Fibroblast of skin of scalp (primary cell): ENCODE measurements at regions not wholly inside any gene's neighbourhood (a gene's known extent, or its start where the extent isn't known, plus 50 kb on each side); places are given as distances from the start of the nearest gene placed in this dataset.
A peak's percentile ranks its signal among the peaks of the same experiment; 100 is the strongest.
"Not testable (repeated sequence)": the region's sequence is repeated elsewhere in the genome, so short reads cannot be mapped to it uniquely, and the experiment has no call there.

Experiments
- DNase-seq: peaks from one replicate; pipeline ENCODE4 v3.0.0-alpha.2; 2013

DNA sequence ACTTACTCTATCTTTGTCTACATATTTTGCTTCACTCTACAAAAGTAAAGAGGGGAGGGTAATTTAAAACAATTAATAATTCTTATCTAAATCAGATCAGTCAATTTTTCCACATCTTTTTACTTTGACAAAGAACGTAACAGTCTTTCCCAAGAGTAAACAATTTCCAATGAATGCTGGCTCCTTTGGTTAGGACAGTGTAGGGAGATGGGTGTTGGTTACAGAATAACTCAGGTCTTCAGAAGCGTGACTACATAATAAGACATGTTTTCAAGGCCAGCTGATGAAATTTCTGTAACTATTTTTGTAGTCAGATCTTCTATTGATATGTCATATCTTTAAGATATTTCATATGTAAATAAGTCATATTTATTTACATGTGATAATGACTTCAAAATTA lies 183.0 kb upstream of the CAND1 start:
- no peak for DNase-seq

DNA sequence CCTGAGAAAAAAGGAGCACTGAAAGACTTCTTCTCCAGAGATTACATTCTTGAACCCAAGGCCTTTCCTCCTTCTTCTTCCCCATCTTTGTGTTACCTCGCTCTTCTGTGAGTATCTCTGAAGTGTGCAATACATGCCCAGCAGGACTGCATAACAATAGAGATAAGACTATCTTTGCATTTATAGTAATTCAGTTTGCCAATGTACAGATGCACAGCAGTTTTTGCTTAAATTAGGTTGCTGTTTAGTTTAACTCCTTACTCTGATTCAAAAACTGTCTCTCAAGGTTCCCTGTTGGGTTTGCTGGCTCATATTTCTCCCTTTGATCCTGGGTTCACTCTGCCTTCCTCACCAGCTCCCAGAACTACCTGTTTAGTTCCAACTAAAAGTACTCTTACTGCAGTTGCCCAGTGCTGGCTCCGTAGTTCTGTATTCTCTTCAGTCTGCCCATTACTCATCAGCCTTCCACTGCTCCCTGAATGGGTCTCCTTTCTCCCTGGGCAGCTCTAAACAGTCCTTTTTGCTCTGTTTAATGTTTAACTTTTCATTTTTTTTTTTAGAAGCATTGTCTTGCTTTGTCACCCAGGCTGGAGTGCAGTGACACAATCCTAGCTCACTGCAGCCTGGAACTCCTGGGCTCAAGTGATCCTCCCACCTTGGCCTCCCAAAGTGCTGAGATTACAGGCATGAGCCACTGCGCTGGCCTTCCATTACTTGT lies 180.6 kb upstream of the CAND1 start:
- no peak for DNase-seq

DNA sequence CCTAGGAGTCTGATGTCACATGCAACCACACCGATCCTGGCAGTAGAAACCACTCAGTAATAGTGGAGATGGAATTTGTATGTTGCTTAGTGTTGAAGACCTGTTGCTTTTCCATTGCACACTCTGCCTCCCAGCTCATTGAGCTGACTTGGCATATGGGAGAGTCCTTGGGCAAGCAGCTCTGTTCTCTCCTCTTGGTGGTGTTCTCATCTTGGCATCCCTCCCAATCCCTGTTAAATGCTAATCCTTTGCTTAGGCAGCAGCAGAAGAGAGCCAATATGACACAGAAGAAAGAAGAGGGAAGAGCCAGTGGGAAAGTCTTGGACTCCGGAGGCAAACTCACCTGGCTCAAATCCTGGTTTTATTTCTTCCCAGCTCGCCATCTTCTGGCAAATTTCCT lies 178.0 kb upstream of the CAND1 start:
- no peak for DNase-seq

DNA sequence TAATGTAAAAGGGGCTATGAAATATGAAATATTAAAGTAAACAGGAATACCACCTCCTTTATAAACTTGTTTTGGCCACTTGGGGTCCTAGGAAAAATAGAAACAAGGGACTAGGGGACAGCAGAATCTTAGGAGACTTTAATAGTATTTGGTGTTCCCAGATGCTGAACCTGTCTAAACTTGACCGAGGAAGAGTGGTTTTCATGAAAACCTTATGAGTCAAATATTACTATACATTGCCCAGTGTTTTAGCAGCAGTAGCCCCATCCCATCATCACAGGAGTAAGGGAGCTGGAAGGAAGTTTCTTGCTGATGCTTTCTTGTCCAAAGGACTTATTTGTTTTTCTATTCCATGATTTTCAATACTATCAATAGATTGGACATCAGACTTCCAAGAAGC lies 177.5 kb upstream of the CAND1 start:
- DNase-seq, result no peak

DNA sequence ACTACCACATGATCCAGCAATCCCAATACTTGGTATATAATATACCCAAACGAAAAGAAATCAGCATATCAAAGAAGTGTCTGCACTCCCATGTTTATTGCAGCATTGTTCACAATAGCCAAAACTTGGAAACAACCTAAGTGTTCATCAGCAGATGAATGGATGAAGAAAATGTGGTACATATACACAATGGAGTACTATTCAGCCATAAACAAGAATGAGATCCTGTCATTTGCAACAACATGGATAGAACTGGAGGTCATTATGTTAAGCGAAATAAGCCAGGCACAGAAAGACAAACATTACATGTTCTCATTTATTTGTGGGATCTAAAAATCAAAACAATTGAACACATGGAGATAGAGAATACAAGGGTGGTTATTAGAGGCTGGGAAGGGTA lies 176.2 kb upstream of the CAND1 start:
- DNase-seq, result not testable (repeated sequence)

DNA sequence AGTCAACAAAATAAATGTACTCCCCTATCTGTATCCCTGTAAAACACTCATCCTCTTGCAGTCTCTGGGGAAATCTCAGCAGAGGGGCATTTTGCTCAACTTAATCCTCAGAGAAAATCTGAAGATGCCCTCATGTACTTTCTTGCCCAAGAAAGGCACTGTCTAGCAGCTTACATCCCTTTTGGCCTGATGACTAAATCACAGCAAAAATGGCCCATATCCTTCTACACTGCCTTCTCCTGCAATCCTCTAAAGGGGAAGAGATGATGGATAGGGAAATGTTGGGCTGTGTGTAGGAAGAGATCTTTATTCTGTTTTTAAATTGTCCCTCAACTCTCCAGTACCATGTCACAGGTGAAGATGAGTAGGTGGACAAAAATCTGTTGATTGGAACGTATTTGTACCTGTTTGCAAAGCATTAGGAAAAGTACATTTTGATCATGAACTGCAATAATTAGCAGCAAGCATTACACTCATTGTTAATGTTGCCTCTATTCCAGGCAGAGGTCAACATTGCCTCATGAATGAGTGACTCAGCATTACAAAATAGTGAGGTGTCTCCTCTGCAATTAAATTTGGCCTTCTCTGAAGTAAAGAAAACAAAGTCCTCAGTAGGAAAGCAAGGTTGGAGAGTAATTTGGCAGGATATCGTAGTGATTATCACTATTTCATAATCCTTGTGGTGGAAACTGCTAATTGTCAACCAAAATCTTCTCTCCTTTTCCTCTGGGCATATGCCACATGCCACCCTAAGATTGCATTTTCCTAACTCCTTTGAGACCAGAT lies 172.4 kb upstream of the CAND1 start:
- peak; percentile 11 for DNase-seq

DNA sequence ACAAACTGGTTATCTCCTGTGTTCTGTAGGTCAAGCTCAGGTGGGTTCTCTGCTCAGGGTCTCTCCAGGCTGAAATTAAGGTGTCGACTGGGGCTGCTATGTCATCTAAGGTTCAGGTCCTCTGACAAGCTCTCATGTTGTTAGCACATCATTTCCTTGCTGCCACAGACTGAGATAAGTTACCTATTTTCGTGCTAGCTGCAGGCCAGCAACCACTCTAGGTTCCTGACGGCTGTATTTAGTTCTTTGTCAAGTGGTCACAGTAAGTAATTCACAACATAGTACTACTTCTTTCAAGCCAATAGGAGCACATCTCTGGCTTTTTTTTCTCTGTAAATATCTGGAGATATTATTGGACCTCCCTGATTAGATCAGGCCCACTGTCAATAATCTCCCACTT lies 169.3 kb upstream of the CAND1 start:
- DNase-seq, result no peak

DNA sequence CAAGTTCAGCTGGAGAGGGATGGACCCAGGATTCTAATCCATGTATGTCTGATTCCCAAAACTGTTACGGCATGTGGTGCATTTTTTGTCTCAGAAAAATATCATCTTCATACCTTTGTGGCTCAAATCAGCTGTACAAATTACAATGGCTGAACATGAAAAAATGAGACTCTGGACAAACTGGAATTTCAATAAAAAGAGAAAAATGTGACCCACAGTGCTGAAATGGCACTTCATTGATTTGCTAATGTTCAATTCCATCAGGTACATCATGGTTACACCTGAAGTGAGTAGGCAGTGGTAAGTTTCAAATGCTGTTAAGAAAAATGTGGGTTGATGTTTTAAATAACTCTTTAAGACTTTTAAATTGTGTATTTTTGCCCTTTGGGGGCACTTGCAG lies 165.6 kb upstream of the CAND1 start:
- no peak for DNase-seq

DNA sequence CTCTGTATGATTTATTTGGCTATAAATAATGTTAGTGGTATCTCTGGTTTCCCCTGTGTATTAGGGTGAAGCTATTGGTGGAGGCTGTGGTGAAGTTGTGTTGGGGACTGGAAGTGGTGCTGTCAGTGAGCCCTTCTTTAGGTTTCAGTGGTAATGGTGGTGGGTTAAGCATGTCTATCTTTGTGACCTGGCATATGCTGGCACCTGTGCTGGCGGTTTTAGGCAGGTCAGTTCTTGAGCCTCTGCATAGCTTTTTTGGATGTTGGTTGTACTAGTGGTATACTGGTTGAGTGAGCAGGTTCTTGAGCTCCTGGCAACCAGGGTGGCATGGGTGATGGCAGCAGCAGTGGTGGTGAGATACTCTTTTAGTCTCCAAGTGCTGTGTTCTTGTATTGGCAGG lies 161.9 kb upstream of the CAND1 start:
- no peak for DNase-seq

DNA sequence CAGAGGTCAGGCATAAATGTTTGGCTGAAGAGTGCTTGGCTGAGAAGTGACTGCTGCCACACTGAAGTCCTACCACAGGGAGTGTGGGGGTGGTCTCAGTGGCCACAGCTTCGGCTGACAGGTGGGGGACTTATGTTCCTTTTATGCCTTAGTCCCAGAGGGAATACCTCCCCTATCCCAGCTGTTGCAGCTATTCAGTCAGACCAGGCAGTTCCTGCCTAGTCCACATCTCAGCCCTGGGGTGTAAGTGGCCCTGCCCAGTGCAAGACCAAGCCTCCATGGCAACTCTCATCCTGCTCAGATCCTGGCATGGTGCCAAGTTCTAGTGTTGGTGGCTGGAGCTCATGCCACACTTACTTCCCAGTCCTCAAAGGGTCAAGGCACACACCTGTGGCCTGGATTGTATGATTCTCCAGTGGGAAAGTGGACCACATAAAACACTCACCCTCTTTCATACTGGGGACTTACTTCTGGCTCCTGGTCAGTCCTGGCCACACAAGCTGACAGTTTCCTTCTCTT lies 161.3 kb upstream of the CAND1 start:
- DNase-seq, result no peak

DNA sequence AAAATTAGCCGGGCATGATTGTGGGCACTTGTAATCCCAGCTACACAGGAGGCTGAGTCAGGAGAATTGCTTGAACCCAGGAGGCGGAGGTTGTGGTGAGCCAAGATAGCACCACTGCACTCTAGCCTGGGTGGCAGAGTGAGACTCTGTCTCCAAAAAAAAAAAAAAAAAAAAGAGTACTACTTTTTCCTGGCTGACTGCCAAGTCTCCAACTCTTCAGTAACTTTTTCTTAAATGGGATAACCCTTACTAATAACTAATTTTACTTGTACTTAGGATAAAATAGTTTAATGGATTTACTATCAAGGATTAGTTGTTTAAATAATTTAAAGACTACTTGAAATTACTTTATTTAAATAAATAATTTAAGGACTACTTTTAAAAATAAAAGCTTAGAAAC lies 158.8 kb upstream of the CAND1 start:
- DNase-seq, result not testable (repeated sequence)

DNA sequence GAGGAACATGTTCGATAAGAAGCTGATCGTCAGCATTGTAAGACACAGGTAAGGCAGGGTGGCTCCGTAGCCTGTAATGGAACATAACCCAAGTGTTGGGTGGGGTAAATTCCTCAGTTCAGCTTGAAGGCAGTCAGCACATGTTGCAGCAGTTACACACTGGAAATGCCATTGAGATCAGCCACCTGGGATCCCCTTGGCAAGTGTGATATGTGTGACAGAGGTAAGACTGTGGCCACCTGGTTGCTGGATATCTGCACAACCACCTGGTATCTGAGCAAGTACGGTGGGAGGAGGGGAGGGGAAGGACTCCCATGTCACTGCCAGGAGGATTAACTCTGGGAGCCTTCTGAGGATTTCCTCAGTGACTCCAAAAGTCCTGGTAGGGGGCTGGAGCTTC lies 158.0 kb upstream of the CAND1 start:
- no peak for DNase-seq

DNA sequence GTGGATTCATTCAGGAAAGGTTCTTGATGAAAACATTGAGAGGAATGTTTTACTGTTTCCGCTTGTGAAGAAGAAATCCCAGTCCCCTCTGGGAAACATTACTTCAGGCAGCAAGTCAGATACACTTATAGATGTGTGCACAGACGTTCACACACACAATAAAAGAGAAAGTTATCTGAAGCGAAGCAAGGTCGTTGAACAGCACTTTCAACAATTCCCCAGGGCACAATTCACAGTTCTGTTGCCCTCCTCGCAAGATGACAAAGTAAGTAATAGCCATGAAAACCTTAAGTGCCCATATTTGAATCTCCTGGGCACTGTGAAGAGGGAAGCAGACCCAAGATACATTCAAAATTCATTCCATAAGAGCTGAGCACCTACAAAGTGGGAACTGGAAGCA lies 156.6 kb upstream of the CAND1 start:
- DNase-seq, result no peak

DNA sequence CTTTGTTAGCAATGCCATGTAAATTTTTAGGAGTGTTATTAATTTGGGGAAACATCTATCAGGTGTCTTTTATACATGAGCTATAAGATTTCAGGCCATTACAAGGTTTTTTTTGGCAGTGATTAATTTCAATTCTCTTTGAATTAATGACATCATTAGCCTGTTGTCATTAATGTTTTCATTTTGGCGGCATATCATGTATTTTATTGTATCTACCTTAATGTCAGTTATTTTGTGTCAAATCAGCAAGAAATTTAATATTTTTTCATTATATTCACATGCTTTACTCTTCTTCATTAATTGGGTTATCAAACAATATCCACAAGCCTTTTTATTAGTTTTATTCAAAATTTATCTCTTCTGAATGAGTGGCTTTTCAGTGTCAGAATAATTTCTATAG lies 153.0 kb upstream of the CAND1 start:
- DNase-seq, result no peak

DNA sequence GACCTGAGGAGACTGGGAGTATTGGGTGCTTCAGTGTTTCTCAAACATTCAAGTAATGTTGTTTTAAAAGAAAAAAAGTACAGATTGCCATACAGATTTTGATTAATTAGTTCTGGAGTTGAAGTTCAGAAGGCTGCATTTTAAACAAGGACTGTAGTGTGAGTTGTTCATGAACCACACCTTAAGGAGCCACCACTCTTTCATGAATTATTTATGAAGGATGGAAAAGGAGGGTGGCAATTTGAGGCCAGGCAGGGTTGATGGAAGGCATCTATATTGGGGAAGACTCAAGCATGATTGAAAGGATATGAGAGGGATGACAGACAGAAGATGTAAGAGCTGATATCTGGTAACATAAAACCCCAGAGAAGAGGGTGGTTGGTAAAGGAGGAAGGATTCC lies 146.6 kb upstream of the CAND1 start:
- DNase-seq, result no peak

DNA sequence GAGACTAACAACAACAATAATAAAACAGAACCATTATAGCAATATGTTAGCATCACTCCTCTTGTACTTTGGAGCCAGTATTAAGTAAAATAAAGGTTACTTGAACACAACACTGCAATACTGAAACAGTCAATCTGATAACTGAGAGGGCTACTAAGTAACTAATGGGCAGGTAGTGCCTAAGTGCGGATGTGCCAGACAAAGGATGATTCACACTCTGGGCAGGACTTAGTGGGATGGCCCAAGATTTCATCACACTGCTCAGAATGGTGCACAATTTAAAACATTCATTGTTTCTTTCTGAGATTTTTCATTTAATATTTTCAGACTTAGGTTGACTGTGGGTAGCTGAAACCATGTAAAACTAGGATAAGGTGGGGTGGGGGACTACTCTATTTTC lies 131.9 kb upstream of the CAND1 start:
- no peak for DNase-seq

DNA sequence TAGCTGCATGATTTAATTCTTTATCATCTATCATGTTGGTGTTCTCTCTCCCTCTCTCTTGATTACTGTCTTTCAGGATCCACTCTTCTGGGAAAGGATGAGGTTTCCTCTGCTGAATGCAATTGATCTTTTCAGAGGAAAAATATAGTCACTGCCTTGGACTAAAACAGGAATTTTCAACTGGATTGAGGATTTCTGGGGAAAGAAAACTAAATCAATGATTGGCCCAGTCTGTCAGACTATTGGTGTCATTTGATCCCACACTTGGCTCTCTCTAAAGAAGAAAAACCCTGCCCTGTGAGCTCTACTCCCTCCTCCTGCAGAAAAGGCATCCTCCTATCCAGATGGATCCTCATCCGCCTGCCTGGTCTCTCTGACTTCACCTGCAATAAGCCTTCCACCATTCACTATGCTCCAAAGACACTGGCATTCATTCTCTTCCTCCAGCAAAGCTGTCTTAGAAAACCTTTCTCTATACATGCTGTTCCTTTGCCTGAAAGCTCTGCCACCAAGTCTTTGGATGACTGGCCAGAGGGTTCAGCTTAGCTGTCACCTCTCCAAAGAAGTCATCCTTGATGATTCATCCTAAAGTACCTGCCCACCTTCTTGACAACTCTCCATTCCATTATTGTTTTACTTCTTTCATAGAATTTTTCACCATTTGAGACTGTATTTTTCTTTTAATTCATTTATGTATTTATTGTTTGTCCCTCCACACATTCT lies 127.7 kb upstream of the CAND1 start:
- no peak for DNase-seq

DNA sequence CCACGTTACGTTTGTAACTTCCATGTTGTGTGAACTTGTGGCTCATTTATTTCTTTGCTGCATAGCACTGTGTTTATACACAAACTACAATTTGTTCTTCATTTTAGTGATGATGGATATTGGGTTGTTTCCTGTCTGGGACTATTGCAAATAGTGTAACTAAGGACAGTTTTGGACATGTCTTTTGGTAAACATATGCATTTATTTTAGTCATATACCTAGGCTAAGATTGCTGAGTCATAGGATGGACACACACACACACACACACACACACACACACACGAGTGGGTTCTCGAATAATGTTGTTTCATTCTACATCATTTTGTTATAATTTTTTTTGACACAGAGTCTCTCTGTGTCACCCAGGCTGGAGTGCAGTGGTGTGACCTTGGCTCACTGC lies 123.5 kb upstream of the CAND1 start:
- no peak for DNase-seq

DNA sequence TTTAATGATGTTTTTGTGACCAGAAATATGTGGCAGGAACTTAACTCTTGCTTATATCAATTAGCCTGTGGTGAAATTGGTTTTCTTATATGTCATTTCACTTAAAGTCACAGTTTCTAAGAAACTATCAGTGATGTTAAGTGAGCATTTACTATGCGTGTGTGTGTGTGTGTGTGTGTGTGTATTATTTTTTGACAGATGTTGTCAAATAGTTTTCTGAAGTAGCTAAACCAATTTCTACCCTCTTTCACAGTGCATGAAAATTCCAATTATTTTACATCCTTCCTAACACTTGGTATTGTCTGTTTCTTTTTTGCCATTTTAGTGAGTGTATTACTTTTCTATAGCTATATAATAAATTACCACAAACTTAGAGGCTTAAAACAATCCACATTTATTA lies 122.1 kb upstream of the CAND1 start:
- DNase-seq, result no peak

DNA sequence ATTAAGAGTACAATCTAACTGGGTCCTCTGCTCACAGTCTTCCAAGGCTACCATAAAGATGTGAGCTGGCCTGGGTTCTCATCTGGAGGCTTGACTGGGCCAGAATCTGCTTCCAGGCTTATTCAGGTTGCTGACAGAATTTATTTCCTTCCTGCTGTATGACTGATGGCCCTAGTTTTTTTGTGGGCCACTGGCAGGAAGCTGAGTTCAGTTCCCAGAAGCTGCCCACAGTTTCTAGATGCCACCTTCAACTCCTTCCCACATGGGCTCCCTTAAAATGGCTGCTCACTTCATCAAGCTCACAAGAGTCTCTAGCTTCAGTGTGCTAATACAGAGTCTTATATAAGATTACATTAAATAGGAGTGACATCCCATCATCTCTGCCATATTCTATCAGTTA lies 121.7 kb upstream of the CAND1 start:
- no peak for DNase-seq

DNA sequence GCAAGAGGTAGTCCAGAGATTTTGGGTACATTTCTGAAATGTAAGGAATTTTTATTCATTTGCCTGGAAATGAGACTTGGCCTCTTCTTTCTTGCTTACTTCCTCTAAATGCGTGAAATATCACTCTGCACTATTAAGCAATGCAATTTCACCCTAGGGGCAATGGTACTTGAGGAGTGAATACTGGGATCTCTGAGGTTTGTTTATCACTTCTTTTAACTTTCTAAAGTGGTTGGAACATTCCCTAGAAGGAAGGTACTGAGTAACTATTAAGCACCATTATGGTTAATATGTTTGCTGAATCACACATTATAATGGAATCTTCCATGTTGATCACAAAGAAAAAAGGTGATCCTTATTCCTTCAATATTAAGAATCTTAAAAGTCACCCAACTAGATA lies 120.9 kb upstream of the CAND1 start:
- DNase-seq, result no peak

DNA sequence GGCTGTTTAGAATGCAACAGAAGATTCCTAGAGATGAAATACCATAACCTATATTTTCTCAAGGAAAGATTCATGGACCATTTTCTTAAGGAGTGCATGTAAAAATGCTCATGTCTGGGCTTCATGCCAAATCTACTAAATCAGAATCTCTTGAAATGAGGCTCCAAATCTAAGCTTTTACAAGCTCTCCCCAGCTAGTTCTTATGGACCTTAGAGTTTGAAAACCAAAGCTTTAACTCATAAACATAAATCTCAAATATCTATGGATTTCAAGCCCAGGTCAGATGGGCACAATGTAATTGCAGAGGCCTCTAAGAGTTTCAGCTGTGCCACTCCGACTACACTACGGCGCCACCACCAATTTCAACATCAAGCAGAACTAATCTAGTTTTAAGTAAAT lies 117.3 kb upstream of the CAND1 start:
- no peak for DNase-seq

DNA sequence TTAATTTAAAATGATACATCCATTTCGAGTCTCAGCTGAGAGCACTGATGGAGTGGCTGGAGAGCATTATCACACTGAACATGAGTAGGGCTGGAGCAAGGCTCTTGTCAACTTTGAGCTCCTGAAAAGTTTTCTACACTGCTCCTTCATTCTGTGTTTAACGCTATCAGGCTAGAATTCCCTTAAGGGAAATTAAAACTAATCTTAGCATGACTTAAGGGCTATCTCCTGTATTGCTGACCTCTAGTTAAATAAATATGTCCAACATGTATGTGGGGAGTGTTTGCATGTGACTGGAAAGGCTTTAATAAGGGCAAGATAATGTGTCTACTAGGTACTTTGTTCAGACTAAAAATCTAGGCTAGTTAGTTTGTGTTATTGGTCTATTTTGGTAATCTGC lies 116.7 kb upstream of the CAND1 start:
- no peak for DNase-seq

DNA sequence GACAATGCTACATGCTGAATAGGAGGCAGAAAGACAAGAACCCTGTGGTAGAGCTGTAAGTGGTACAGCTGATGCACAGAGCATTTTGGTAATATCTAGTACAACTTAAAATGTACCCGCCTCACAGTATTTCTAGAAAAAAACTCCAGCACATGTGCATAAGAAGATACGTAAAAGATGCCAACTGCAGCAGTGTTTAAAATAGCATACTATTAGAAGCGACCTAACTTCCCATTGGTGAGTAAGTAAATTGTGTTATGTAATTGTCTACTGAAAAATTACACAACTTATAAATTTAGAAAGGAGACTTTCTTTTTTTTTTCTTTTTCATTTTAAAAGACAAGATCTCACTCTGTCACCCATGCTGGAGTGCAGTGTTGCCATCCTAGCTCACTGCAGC lies 114.3 kb upstream of the CAND1 start:
- DNase-seq, result no peak
